ELR (cell line): ENCODE measurements at regions not wholly inside any gene's neighbourhood (a gene's known extent, or its start where the extent isn't known, plus 50 kb on each side); places are given as distances from the start of the nearest gene placed in this dataset.

Experiments
- DNase-seq: peaks from one replicate; pipeline ENCODE4 v3.0.0-alpha.2; 2015; ENCODE audit warnings: low read depth

- no peak for DNase-seq
Measured at GRCh38 chr21:19244502-19245187, 841.1 kb upstream of the TMPRSS15 start.

GRCh38 chr21:19245188-19245580 lies 841.6 kb upstream of the TMPRSS15 start:
- DNase-seq = no peak

GRCh38 chr21:19246018-19246417 lies 842.4 kb upstream of the TMPRSS15 start:
- DNase-seq = no peak

GRCh38 chr21:19256934-19257660 lies 853.5 kb upstream of the TMPRSS15 start:
- no peak for DNase-seq

GRCh38 chr21:19261731-19262376 lies 858.3 kb upstream of the TMPRSS15 start:
- DNase-seq = no peak

GRCh38 chr21:19266636-19267035 lies 863.1 kb upstream of the TMPRSS15 start:
- no peak for DNase-seq

- DNase-seq = no peak
Measured at GRCh38 chr21:19268686-19269085, 865.1 kb upstream of the TMPRSS15 start.

- DNase-seq = no peak
Measured at GRCh38 chr21:19275065-19275464, 871.5 kb upstream of the TMPRSS15 start.

GRCh38 chr21:19276665-19277064 lies 873.1 kb upstream of the TMPRSS15 start:
- DNase-seq = no peak

GRCh38 chr21:19286876-19287275 lies 883.3 kb upstream of the TMPRSS15 start:
- DNase-seq = no peak

- no peak for DNase-seq
Measured at GRCh38 chr21:19290328-19290727, 886.7 kb upstream of the TMPRSS15 start.

- DNase-seq = no peak
Measured at GRCh38 chr21:19320291-19320690, 916.7 kb upstream of the TMPRSS15 start.

GRCh38 chr21:19321688-19322087 lies 918.1 kb upstream of the TMPRSS15 start:
- no peak for DNase-seq

GRCh38 chr21:19322360-19322759 lies 918.8 kb upstream of the TMPRSS15 start:
- DNase-seq = peak; percentile 0

GRCh38 chr21:19326531-19327319 lies 923.1 kb upstream of the TMPRSS15 start:
- no peak for DNase-seq

- no peak for DNase-seq
Measured at GRCh38 chr21:19328954-19329353, 925.4 kb upstream of the TMPRSS15 start.

- no peak for DNase-seq
Measured at GRCh38 chr21:19340303-19340702, 936.7 kb upstream of the TMPRSS15 start.

- no peak for DNase-seq
Measured at GRCh38 chr21:19340954-19341353, 937.4 kb upstream of the TMPRSS15 start.

GRCh38 chr21:19343711-19344110 lies 940.1 kb upstream of the TMPRSS15 start:
- DNase-seq = no peak

- no peak for DNase-seq
Measured at GRCh38 chr21:19350286-19350685, 946.7 kb upstream of the TMPRSS15 start.

GRCh38 chr21:19353256-19353655 lies 949.7 kb upstream of the TMPRSS15 start:
- DNase-seq = no peak

GRCh38 chr21:19368944-19369343 lies 965.4 kb upstream of the TMPRSS15 start:
- no peak for DNase-seq
